ENCODE measurements at regions not wholly inside any gene's neighbourhood (a gene's known extent, or its start where the extent isn't known, plus 50 kb on each side); places are given as distances from the start of the nearest gene placed in this dataset.

DNA sequence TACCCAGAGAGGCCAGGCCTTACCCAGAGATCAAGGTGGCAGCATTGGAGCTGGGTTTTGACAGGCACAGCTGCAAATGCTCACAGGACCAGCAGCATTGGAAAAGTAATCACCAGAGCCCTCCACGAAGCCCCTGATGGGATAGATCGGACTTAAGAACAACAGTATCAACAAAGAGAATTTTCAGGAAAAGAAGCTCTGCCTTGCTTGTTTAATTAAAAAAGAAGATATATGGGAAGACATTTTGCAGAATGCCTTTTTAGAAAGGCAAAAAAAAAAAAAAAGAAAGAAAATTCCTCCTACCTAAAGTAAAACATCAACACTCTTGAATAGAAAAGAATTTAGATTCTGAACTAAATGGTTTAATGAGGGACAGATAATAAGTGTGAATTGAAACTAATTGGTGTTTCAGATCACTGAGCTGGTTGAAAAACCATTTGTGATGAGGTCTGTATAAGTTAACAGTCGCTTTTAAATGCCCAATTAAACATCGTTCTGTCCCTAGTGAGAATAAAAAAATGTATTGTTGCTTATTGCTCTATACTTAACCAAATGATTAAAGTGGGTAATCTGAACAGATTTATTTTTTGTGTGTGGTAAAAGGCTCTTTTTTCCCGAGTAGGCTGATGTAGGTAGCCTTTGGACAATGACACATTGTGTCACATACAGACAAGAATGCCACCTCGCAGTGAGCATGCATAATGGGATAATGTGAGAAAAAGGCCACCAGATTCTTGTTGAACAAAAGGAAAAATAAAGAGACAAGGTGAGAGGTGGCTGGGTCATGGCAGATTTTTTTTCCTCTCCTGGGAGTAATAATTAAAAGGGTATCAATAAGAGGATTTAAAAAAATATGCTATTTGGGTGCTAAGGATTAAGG, 93.0 kb upstream of the ARGLU1 start:
- no TSS peak for BruUV-seq (replicated peaks)
- Histone ChIP-seq H3K36me3 (ENCODE audit: control insufficient read depth in 1 of 2, insufficient read depth in 2 of 2, low read length in 2 of 2) (no peaks in the 10 kb centered on the region), H3K9me3 (ENCODE audit: control insufficient read depth in 1 of 2, insufficient read depth in 1 of 2, low read depth in 1 of 2, low read length in 2 of 2) (no peaks in the 10 kb centered on the region), H3K4me1 (ENCODE audit: control insufficient read depth in 1 of 2, insufficient read depth in 2 of 2, low read length in 2 of 2) (no peaks in the 10 kb centered on the region), H3K4me3 (replicated peaks in 1 of 2; ENCODE audit: low read depth in 1 of 2, low read length in 2 of 2) (no peak overlapping the region), H3K9ac (ENCODE audit: low read length) (no peak overlapping the region), H2AFZ (ENCODE audit: low read depth, low read length, poor library complexity, severe bottlenecking) (no peak overlapping the region), H3K27me3 (ENCODE audit: insufficient read depth, low read length) (no peaks in the 10 kb centered on the region), H3K9me2 (ENCODE audit: insufficient read depth) (no peaks in the 10 kb centered on the region), H3K27ac (ENCODE audit: low read depth, low read length) (no peak overlapping the region), H4K20me1 (ENCODE audit: insufficient read depth) (no peaks in the 10 kb centered on the region), H3K79me2 (ENCODE audit: insufficient read depth, low read length) (no peaks in the 10 kb centered on the region), H3K4me2 (ENCODE audit: low read length) (no peak overlapping the region)
- intact Hi-C loops (cut with micrococcal nuclease) = no loop called here
- CTCF ChIA-PET = no interaction called here
- no peak for ATAC-seq
- DNase-seq (ENCODE audit: low read depth, low spot score) = no peak
- TF ChIP-seq SIN3A (IDR thresholded peaks at IDR 0.05; ENCODE audit: low read depth) (no peak), SRF (IDR thresholded peaks at IDR 0.05; ENCODE audit: low read depth) (no peak), CBX3 (IDR thresholded peaks at IDR 0.05; ENCODE audit: low read depth) (no peak), EGR1 (IDR thresholded peaks at IDR 0.05; ENCODE audit: low read depth) (no peak), ELF1 (IDR thresholded peaks at IDR 0.05; ENCODE audit: borderline replicate concordance, low read depth) (no peak), ZFX (IDR thresholded peaks at IDR 0.05) (no peak), EZH2 (IDR thresholded peaks at IDR 0.05) (no peak), YY1 (IDR thresholded peaks at IDR 0.05; ENCODE audit: extremely low read depth, insufficient replicate concordance, low read depth, low read length) (no peak), RAD21 (IDR thresholded peaks at IDR 0.05; ENCODE audit: low read depth) (no peak), CEBPB (IDR thresholded peaks at IDR 0.05; ENCODE audit: low read depth) (no peak), EZH2phosphoT487 (IDR thresholded peaks at IDR 0.05; ENCODE audit: borderline replicate concordance) (no peak), POLR2AphosphoS5 (IDR thresholded peaks at IDR 0.05; ENCODE audit: low read depth, low read length) (no peak)
- TF ChIP-seq, protein P1, sequence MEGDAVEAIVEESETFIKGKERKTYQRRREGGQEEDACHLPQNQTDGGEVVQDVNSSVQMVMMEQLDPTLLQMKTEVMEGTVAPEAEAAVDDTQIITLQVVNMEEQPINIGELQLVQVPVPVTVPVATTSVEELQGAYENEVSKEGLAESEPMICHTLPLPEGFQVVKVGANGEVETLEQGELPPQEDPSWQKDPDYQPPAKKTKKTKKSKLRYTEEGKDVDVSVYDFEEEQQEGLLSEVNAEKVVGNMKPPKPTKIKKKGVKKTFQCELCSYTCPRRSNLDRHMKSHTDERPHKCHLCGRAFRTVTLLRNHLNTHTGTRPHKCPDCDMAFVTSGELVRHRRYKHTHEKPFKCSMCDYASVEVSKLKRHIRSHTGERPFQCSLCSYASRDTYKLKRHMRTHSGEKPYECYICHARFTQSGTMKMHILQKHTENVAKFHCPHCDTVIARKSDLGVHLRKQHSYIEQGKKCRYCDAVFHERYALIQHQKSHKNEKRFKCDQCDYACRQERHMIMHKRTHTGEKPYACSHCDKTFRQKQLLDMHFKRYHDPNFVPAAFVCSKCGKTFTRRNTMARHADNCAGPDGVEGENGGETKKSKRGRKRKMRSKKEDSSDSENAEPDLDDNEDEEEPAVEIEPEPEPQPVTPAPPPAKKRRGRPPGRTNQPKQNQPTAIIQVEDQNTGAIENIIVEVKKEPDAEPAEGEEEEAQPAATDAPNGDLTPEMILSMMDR (IDR thresholded peaks at IDR 0.05 in 2 of 3, conservative IDR thresholded peaks at IDR 0.05 in 1 of 3; ENCODE audit: borderline replicate concordance in 1 of 3, insufficient read depth in 1 of 3, low read depth in 2 of 3, low read length in 2 of 3) = no peak
- TF ChIP-seq, protein P2, sequence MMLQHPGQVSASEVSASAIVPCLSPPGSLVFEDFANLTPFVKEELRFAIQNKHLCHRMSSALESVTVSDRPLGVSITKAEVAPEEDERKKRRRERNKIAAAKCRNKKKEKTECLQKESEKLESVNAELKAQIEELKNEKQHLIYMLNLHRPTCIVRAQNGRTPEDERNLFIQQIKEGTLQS (IDR thresholded peaks at IDR 0.05) = no peak
- TF ChIP-seq, protein P3, sequence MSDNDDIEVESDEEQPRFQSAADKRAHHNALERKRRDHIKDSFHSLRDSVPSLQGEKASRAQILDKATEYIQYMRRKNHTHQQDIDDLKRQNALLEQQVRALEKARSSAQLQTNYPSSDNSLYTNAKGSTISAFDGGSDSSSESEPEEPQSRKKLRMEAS (IDR thresholded peaks at IDR 0.05) = no peak
- TF ChIP-seq, protein P4, sequence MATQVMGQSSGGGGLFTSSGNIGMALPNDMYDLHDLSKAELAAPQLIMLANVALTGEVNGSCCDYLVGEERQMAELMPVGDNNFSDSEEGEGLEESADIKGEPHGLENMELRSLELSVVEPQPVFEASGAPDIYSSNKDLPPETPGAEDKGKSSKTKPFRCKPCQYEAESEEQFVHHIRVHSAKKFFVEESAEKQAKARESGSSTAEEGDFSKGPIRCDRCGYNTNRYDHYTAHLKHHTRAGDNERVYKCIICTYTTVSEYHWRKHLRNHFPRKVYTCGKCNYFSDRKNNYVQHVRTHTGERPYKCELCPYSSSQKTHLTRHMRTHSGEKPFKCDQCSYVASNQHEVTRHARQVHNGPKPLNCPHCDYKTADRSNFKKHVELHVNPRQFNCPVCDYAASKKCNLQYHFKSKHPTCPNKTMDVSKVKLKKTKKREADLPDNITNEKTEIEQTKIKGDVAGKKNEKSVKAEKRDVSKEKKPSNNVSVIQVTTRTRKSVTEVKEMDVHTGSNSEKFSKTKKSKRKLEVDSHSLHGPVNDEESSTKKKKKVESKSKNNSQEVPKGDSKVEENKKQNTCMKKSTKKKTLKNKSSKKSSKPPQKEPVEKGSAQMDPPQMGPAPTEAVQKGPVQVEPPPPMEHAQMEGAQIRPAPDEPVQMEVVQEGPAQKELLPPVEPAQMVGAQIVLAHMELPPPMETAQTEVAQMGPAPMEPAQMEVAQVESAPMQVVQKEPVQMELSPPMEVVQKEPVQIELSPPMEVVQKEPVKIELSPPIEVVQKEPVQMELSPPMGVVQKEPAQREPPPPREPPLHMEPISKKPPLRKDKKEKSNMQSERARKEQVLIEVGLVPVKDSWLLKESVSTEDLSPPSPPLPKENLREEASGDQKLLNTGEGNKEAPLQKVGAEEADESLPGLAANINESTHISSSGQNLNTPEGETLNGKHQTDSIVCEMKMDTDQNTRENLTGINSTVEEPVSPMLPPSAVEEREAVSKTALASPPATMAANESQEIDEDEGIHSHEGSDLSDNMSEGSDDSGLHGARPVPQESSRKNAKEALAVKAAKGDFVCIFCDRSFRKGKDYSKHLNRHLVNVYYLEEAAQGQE (IDR thresholded peaks at IDR 0.05; ENCODE audit: low read depth) = no peak
- TF ChIP-seq, protein P5, sequence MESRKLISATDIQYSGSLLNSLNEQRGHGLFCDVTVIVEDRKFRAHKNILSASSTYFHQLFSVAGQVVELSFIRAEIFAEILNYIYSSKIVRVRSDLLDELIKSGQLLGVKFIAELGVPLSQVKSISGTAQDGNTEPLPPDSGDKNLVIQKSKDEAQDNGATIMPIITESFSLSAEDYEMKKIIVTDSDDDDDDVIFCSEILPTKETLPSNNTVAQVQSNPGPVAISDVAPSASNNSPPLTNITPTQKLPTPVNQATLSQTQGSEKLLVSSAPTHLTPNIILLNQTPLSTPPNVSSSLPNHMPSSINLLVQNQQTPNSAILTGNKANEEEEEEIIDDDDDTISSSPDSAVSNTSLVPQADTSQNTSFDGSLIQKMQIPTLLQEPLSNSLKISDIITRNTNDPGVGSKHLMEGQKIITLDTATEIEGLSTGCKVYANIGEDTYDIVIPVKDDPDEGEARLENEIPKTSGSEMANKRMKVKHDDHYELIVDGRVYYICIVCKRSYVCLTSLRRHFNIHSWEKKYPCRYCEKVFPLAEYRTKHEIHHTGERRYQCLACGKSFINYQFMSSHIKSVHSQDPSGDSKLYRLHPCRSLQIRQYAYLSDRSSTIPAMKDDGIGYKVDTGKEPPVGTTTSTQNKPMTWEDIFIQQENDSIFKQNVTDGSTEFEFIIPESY (IDR thresholded peaks at IDR 0.05; ENCODE audit: extremely low read depth, insufficient replicate concordance, low read length) = no peak
- POLR2A ChIA-PET = no interaction called here
- RAD21 ChIA-PET (ENCODE audit: low non-redundant PET in 1 of 2, low total read pairs in 2 of 2, uncharacterized antibody in 2 of 2, unreplicated experiment in 2 of 2) = no interaction called here
